Suppressor macrophage (primary cell): ENCODE measurements at regions not wholly inside any gene's neighbourhood (a gene's known extent, or its start where the extent isn't known, plus 50 kb on each side); places are given as distances from the start of the nearest gene placed in this dataset.

Source experiments
- DNase-seq, 4 experiments: peaks; one replicate each; pipeline ENCODE4 v3.0.0-alpha.2; 2020 to 2022

GRCh38 chr19:27752530-27753184 is 1460.3 kb downstream of the UQCRFS1 start:
- DNase-seq, result no peak

DNA sequence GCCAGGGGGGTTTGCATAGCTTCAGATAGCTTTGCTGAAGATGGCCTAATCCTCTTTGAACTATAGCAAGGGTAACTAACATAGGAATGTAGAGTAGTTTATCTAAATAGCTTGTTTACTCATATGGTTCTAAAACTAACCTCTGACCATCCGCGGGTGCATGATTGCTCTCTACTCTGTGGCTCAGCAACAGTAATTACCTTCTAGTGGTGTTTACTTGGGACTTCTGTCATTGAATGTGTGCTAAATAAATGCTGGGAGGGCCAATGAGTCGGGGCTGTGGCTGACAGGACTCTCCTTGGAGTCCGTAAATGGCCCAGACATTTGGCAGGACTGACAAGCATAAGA is 1461.9 kb downstream of the UQCRFS1 start:
- no peak for DNase-seq

DNA sequence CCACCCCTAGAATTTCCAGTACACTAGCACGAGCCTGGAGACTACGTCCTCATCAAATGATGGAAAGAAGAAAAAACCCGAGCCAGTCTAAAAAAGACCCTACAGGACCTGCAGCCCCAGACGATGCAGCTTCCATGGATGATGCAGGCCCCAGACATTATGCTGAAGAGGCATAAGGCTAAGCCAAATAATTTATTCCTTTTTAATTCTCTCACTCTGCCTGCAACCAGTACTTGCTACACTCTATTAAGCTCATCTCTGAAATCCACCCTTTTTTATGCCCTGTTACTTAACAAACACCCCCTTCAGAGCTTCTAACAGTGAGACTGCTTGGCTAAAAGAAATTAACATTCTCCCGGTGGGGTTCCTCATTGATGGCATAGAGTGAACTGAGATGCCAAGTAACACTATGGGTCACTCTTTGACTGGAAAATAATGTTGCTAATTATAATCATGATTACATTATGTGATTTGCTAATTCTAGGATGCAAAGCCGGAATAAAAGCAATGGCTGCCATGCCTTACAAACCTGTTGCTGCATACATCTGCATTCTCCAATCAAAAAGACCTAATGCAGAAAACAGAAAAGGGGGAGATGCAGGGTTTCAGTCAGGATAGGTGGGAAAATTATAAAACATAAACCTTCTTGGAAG is 1462.4 kb downstream of the UQCRFS1 start:
- no peak for DNase-seq

DNA sequence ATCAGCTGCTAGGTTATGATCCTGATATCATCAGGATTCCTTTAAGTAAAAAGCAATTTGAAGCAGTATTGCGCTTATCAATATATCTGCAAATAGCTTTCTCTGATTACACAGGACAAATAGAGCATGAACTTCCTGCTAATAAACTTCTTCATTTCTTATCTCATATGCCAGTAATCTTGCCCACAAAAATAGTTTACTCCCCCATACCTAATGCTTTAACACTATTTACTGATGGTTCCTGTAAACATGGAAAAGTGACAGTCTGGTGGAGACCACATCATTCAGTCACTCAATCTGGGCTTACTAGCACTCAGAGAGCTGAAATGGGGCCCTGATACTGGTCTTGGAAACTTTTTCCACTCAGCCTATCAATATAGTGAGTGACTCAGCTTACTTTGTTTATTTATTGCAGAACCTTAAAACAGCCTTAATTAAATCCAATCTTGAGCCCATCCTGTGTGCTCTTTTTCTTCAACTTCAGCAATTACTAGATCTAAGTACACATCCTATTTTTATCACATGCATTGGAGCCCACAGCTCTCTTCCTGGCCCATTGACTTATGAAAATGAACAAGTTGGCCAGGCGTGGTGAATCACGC is 1464.3 kb downstream of the UQCRFS1 start:
- no peak for DNase-seq

DNA sequence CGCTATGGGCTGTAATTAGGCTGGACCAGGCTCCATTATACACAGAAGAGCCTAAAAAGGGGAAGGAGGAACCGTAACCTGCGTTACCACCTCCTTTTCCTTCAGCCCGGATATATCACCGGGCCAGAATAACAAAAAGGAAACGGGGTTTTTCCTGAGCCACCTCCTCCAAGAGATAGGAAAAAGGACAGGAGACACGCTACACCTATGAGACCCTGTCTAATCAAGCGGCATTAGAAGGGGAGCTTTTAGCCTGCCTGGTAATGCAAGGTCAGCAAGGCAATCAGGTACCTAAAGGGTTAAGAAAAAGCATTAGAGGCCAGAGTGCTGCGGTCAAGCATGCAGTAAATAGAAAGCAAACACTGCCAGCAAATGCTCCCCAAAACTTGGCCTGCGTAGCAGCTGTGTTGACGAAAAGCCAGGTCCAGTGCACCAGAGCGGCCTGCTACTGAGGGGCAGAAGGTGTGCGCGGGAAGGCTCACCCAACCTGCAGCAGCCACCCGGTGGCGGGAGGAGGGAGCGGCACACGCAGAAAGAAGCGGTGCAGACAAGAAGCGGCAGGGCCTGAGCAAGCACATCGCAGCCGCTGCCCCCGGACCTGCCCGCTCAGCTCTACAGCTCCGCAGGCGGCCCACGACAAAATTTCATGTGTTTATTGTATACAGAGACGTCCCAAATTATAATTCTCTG is 1466.1 kb downstream of the UQCRFS1 start:
- DNase-seq, result no peak

DNA sequence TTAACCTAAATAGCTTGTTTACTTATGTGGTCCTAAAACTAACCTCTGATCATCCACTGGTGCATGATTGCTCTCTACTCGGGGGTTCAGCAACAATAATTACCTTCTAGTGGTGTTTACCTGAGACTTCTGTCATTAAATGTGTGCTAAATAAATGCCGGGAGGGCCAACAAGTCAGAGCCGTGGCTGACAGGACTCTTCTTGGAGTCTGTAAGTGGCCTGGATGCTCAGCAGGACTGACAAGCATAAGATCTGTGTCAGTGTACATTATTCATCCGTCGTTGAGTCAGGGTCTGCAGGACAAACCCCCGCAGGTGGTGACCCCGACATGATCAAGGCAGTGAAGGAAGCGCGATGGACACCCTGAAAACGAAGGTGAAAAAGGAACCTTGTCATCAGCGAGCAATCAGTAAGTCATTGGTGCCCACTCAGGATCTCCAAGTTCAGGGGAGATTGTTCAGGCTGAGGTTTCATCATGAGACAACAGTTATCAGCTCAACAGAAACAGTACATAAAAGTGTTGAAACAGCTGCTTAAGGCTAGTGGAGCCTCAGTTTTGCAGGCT is 1466.9 kb downstream of the UQCRFS1 start:
- no peak for DNase-seq

- DNase-seq, result no peak
These were observed 1467.8 kb downstream of the UQCRFS1 start for GRCh38 chr19:27744926-27745768.

GRCh38 chr19:27742041-27742440 is 1470.9 kb downstream of the UQCRFS1 start:
- DNase-seq, result no peak

DNA sequence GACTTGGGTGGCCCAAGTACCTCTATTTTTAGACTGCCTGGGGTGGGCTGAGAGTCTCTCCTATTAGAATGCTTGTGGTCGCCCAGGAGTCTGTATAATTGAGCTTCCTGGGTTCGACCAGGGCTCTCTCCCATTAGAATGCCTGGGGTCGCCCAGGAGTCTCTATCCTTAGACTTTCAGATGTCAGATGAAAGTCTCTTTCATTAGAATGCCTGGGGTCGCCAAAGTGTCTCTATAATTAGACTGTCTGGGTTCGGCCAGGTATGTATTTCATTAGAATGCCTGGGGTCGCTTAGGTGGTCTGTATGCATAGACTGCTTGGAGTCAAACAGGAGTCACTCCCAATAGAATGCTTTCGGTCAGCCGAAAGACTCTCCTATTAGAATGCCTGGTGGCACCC is 1471.7 kb downstream of the UQCRFS1 start:
- DNase-seq, result no peak

GRCh38 chr19:27740396-27740795 is 1472.6 kb downstream of the UQCRFS1 start:
- no peak for DNase-seq

GRCh38 chr19:27738569-27739193 is 1474.3 kb downstream of the UQCRFS1 start:
- DNase-seq, result no peak

DNA sequence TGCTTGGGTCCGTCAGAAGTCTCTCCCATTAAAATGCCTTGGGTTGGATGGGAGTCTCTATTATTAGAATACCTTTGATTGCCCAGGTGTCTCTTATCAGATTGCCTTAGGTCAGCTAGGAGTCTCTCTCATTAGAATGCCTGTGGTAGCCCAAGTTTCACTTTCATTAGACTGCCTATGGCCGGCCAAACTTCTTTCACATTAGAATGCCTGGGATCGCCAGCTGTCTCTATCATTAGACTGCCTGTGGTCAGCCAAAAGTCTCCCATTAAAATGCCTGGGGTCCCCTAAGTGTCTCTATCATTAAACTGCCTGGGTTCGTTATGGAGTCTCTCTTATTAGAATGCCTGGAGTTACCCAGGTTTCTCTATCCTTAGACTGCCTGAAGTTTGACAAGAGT is 1476.7 kb downstream of the UQCRFS1 start:
- no peak for DNase-seq

DNA sequence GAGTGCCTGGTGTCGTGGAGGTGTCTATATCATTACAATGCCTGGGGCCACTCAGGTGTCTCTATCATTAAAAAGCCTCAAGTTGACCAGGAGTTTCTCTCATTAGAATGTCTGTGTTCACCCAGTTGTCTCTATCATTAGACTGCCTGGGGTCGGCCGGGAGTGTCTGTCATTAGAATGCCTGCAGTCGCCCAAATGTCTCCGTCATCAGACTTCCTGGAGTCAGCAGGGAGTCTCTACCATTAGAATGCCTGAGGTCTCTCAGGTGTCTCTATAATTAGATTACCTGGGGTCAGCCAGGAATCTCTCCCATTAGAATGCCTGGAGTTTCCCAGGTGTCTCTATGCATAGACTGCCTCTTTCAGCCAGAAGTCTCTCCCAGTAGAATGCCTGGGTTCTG is 1477.6 kb downstream of the UQCRFS1 start:
- DNase-seq, result no peak

DNA sequence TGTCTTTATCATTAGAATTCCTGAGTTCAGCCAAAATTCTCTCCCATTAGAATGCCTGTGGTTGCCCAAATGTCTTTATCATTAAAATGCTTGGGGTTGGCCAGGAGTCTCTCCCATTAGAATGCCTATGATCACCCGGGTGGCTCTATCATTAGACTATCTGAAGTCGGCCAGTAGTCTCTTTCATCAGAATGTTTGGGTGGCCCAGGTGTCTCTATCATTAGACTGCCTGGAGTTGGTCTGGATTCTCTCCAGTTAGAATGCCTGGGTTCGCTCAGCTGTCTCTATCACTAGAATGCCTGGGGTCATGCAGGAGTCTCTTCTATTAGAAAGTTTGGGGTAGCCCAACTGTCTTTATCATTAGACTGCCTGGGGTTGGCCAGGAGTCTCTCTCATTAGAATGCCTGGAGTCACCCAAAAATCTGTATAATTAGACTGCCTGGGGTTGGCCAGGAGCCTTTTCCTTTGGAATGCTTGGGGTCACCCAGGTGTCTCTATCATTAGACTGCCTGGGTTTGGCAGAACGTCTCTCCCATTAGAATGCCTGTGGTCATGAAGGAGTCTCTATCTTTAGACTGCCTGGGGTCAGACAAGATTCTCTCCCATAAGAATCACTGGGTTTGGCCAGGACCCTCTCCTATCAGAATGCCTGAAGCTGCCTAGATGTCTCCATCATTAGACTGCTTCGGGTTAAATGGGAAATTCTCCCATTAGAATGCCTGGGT is 1478.3 kb downstream of the UQCRFS1 start:
- DNase-seq, result no peak

- DNase-seq, result no peak
These were observed 1479.2 kb downstream of the UQCRFS1 start for GRCh38 chr19:27733551-27734266.

DNA sequence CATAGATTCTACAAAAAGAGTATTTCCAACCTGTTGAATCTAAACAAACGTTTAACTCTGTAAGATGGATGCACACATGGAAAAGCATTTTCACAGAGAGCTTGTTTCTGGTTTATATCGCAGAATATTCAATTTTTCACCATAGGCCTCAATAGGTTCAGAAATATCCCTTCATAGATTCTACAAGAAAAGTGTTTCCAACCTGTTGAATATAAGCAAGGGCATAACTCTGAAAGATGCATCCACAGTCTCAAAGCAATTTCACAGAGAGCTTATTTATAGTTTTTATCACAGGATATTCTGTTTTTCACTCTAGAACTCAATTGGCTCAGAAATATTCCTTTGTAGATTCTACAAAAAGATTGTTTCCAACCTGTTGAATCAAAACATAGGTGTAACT is 1483.6 kb downstream of the UQCRFS1 start:
- DNase-seq, result no peak

DNA sequence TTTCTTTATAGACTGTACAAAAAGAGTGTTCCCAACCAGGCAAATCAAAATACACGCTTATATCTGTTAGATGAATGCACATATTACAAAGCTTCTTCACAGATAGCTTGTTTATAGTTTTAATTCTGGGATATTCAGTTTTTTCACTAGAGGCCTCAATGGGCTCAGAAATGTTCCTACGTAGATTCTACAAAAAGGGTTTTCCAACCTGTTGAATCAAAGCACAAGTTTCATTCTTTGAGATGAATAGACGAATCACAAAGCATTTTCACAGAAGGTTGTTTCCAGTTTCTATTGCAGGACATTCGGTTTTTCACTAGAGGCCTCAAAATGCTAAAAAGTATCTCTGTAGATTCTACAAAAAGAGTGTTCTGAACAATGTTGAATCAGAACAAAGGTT is 1490.3 kb downstream of the UQCRFS1 start:
- DNase-seq, result no peak

GRCh38 chr19:27720155-27720554 is 1492.8 kb downstream of the UQCRFS1 start:
- no peak for DNase-seq

GRCh38 chr19:27719034-27719433 is 1493.9 kb downstream of the UQCRFS1 start:
- no peak for DNase-seq

DNA sequence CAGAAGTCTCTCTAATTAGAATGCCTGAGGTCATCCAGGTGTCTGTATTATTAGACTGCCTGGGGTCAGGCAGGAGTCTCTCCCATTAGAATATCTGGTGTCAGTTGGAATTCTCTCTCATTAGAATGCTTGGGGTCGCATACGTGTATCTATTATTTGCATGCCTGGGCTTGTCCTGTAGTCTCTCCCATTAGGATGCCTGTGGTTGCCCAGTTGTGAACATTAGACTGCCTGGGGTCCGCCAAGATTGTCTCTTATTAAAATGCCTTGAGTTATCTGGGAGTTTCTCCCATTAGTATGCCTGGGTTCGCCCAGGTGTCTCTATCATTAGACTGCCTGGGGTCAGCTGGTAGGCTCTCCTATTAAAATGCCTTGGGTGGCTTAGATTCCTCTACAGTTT is 1494.7 kb downstream of the UQCRFS1 start:
- DNase-seq, result no peak

DNA sequence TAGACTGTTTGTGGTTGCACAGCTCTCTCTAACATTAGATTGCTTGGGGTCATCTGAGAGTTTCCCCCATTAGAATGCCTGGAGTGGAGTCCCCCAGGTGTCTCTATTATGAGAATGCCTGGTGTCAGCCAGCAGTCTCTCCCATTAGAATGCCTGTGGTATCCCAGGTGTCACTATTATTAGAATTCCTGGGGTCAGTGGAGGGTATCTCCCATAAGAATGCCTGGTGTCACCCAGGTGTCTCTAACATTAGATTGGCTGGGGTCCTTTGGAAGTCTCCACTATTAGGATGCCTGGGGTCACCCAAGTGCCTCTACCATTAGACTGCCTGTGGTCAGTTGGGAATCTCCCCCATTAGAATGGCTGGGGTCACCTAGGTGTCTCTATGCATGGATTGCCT is 1495.1 kb downstream of the UQCRFS1 start:
- DNase-seq, result no peak
